KMS-11 (cell line): ENCODE measurements at regions not wholly inside any gene's neighbourhood (a gene's known extent, or its start where the extent isn't known, plus 50 kb on each side); places are given as distances from the start of the nearest gene placed in this dataset.
"Not testable (repeated sequence)": the region's sequence is repeated elsewhere in the genome, so short reads cannot be mapped to it uniquely, and the experiment has no call there.

Experiments
- H2AFZ ChIP-seq: fragments of 200-600 bp; sonication (generic); 2 replicates; pipeline ENCODE4 v1.6.1; 2016; ENCODE audit warnings: antibody characterized with exemption, mixed run types, low read depth
- H3K27ac ChIP-seq: fragments of 200-600 bp; sonication (generic); 2 replicates; pipeline ENCODE4 v1.6.1; 2016; ENCODE audit warnings: mild to moderate bottlenecking, mixed run types
- H3K27me3 ChIP-seq: fragments of 200-600 bp; sonication (generic); 2 replicates; pipeline ENCODE4 v1.6.1; 2017; ENCODE audit warnings: mild to moderate bottlenecking, low read depth, mixed run types, moderate library complexity; ENCODE audit not compliant: insufficient read depth
- H3K36me3 ChIP-seq: fragments of 200-600 bp; sonication (generic); 2 replicates; pipeline ENCODE4 v1.6.1; 2017; ENCODE audit warnings: mild to moderate bottlenecking, mixed run types; ENCODE audit not compliant: insufficient read depth
- H3K4me1 ChIP-seq: fragments of 200-600 bp; sonication (generic); 2 replicates; pipeline ENCODE4 v1.6.1; 2016; ENCODE audit warnings: mild to moderate bottlenecking, low read depth, mixed run types; ENCODE audit not compliant: poor library complexity, severe bottlenecking
- H3K4me2 ChIP-seq: fragments of 200-600 bp; sonication (generic); 2 replicates; pipeline ENCODE4 v1.7.0; 2016; ENCODE audit warnings: mild to moderate bottlenecking, mixed run types
- H3K4me3 ChIP-seq: fragments of 200-600 bp; sonication (generic); IDR thresholded peaks from 2 replicates; pipeline ENCODE4 v1.6.1; 2017; ENCODE audit warnings: low read depth, low read length, mixed read lengths; ENCODE audit not compliant: insufficient read depth
- H3K79me2 ChIP-seq: fragments of 200-600 bp; sonication (generic); 2 replicates; pipeline ENCODE4 v1.6.1; 2016; ENCODE audit warnings: low read depth, mixed run types; ENCODE audit not compliant: insufficient read depth
- H3K9ac ChIP-seq: fragments of 200-600 bp; sonication (generic); 2 replicates; pipeline ENCODE4 v1.6.1; 2016; ENCODE audit warnings: mild to moderate bottlenecking, mixed run types
- H4K20me1 ChIP-seq: fragments of 200-600 bp; sonication (generic); 2 replicates; pipeline ENCODE4 v1.6.1; 2016; ENCODE audit warnings: mild to moderate bottlenecking, mixed run types; ENCODE audit not compliant: insufficient read depth
- CTCF ChIP-seq: fragments of 200-600 bp; sonication (generic); conservative IDR thresholded peaks from 2 replicates; pipeline ENCODE4 v1.6.1; 2017; ENCODE audit warnings: low read depth, mild to moderate bottlenecking, antibody characterized with exemption, low read length, moderate library complexity, mixed read lengths

DNA sequence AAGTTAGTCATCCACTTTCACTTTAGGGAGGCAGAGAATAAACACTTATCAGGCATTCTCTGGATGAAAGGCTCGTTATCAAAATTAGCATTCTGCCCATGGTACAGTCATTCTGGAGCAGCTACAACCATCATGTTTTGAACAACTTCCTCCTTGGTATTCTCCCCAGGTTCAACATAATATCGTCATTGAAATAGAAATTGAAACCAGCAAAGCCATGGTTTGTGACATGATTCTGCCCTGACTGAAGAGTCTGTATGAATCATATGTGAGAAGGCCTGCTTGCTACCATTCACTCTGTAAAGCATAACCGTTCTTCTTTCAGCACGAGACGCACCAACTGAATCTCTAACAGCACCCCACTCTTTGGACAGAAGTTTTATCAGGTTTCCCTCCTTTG, 127.5 kb upstream of the RADX start:
- no peak for TF ChIP-seq CTCF
- Histone ChIP-seq H3K4me2 (peak overlapping the region; percentile 85), H4K20me1 (no peaks in the 10 kb centered on the region), H3K27ac (peak overlapping the region; percentile 30; the same call in 1 of the 2 replicates), H3K27me3 (no peaks in the 10 kb centered on the region), H3K36me3 (no peaks in the 10 kb centered on the region), H2AFZ (peak overlapping the region; percentile 75), H3K79me2 (no peaks in the 10 kb centered on the region), H3K4me3 (no peak overlapping the region), H3K4me1 (no peaks in the 10 kb centered on the region), H3K9ac (peak overlapping the region; percentile 39; the same call in 1 of the 2 replicates)

- not testable (repeated sequence) for H3K9ac ChIP-seq, H3K79me2 ChIP-seq, H3K4me1 ChIP-seq, H3K4me3 ChIP-seq, H3K4me2 ChIP-seq, H2AFZ ChIP-seq, H4K20me1 ChIP-seq, H3K27me3 ChIP-seq, H3K36me3 ChIP-seq, H3K27ac ChIP-seq
Observed at GRCh38 chrX:106493210-106493816, 118.5 kb upstream of the RADX start.

GRCh38 chrX:106499473-106499872, 112.3 kb upstream of the RADX start:
- no peak overlapping the region for H2AFZ ChIP-seq
- TF ChIP-seq CTCF = no peak

GRCh38 chrX:106510713-106511403, 100.9 kb upstream of the RADX start:
- TF ChIP-seq CTCF = no peak
- H3K4me1 ChIP-seq = no peaks in the 10 kb centered on the region
- no peaks in the 10 kb centered on the region for H3K27me3 ChIP-seq
- no peak overlapping the region for H3K4me2 ChIP-seq
- no peaks in the 10 kb centered on the region for H4K20me1 ChIP-seq
- H2AFZ ChIP-seq = no peak overlapping the region
- H3K9ac ChIP-seq = no peak overlapping the region
- H3K36me3 ChIP-seq = no peaks in the 10 kb centered on the region
- no peak overlapping the region for H3K4me3 ChIP-seq
- no peaks in the 10 kb centered on the region for H3K79me2 ChIP-seq
- H3K27ac ChIP-seq = no peak overlapping the region

More at GRCh38 chrX:106499473-106499872, 112.3 kb upstream of the RADX start:
- H3K36me3 ChIP-seq = no peaks in the 10 kb centered on the region
- H3K9ac ChIP-seq = no peak overlapping the region
- H3K4me1 ChIP-seq = no peaks in the 10 kb centered on the region
- H3K4me2 ChIP-seq = no peak overlapping the region
- H4K20me1 ChIP-seq = no peaks in the 10 kb centered on the region
- H3K4me3 ChIP-seq = no peak overlapping the region
- no peaks in the 10 kb centered on the region for H3K27me3 ChIP-seq
- no peaks in the 10 kb centered on the region for H3K79me2 ChIP-seq
- H3K27ac ChIP-seq = no peak overlapping the region
